GM20431 (cell line): ENCODE measurements at regions not wholly inside any gene's neighbourhood (a gene's known extent, or its start where the extent isn't known, plus 50 kb on each side); places are given as distances from the start of the nearest gene placed in this dataset.

Experiments
- in situ Hi-C: fragments of 300-500 bp; cut with MseI, MboI; formaldehyde crosslinking; loops from one replicate; pipeline ENCODE4 v1.15.0; 2020; ENCODE audit warnings: low sequenced_read_pairs; ENCODE audit not compliant: unreplicated experiment

DNA sequence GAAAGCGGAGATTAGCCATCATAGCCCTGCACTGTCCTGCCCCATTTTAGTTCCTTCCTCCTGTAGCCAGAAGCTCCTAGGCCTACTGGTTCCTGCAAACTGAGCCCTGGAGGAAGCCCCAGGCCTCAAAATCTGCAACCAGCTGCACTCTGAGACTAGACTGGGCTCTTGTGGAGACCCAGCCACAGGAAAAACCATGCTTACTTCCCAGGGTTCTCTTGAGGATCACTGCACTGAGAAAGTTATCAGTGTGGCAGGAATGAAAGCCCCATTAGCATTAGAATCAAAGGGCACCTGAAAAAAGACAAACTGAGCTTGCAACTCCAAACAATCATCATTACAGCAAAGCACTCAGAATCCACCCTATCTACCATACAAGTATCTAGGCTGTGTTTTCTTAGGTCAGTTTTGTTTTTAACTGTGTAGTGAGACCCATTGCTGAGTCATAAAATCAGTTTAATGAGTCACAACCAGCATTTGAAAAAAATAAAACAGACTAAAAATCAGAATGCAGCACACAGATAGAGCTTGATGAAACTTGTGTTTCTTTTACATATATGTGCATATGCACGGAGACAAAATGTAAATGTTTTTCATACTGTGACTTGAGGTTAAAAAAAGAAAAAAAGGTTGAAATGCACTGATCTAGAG, 91.0 kb downstream of the UNC5CL start:
- in situ Hi-C loops: no loop called here

DNA sequence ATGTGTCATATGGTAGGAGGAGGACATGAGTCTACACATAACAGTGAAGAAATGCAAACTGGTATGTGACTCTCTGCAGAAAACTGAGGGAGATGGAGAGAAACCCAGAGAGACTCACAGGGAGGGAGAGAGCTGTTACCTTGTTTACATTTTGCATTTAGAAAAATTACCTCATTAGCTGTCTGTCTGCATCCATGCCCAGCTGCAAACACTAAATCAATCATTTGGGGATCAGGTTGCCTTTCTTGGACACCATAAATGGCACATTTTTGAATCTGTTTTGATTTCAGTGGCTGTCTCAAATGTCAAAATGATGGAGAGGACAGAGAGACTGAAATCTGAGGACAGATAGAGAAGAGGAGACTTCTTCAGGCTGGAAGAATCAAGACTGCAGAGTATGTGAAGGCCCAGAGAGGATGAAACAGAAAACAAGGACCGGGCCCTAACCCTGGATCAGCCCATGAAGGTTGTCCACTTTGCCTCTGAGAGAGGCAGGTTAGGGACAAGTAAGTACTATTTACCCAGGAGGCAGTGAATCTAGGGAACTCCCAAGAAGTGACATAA, 92.2 kb downstream of the UNC5CL start:
- in situ Hi-C loops: no loop called here

DNA sequence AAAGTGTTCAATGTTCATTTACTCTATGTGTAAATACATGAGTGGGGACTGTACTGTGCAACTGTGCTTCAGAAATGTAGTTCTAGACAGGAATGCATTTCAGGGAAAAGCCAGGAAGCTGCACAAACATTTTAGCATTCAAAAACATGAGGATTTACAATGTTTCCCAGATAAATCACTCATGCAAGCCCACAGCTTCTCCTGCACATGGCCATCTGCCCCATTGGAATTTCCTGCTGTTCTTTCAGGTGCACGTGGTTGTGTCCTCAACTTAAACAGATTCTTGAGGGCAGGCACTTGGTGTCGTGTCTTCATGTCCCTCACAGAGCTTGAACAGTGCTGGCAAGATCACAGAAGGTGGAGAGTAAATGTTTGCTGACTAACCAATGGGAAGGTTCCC, 101.5 kb downstream of the UNC5CL start:
- in situ Hi-C loops: no loop called here

DNA sequence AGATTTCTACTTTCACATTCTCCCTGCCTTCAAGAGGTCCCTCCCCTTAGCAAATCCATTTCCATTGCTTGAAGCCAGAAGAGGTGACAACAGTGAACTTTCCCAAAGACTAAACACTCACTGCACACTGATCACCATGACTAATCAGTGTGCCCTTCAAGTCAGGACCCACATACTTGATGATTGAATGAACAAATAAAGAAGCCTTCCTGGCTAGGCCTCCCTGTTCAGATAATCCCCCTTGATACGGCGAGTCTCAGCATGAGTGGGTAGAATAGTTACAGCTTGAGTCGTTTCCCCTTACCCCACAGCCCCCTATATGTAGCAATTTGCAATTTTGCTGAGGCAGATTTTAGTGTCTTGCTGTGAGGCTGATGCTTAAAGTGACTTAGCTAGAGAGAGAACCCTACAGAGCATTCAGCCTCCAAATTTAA, 102.2 kb downstream of the UNC5CL start:
- in situ Hi-C loops: no loop called here

DNA sequence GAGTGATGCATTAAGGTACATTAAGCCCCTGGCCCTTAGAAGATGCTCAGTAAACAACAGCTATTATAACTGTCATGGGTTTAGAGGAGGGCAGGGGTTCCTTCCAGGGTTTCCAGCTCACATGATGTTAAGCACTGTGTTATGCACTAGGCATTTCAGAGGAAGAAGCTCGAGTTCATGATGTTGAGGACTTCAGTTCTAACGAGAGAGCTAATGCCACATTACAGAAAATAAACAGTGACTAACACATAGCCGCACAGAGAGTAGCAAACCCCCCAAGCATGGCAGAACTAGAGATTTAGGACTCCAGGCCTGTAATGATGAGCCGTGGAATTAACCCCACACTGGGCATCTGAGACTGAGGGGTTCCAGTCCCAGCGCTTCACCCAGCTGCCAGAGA, 105.2 kb downstream of the UNC5CL start:
- in situ Hi-C loops: no loop called here

DNA sequence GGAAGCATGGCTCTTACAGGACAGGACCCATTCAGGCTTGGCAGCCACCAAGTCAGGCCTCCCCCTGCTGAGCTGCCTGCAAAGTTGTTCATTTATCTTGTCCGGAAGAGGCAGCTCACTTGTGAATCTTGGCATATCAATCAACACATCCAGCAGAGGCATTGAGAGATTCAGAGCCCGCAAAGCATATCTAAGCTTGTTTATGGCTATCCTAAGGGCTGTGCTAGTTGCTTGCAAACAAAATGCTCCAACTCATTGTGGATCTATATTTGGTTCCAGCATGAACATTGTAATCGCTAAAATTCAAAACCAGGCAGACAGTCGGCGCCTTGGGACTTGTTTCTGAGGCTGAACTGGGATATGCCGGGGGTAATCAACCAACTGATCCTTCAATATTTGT, 106.1 kb downstream of the UNC5CL start:
- in situ Hi-C loops: no loop called here

DNA sequence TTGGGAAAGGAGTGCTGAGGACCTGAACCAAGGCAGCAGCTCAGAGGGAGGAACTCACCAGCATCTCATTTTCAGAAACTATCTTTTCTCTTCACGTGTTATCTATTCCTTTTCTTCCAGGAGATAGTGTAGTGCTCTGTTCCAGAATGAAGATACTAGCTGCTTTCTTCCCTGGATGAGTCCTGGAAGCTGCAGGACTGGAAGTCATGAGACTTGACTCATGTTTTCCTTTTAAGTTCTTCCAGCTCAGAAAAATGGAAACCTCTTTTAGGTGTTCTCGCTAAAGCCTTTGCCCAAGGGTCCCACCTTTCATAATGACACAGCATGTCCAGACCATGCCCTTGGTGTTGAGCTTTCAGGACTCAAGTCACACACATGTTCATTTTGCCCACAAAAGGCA, 106.7 kb downstream of the UNC5CL start:
- in situ Hi-C loops: no loop called here

DNA sequence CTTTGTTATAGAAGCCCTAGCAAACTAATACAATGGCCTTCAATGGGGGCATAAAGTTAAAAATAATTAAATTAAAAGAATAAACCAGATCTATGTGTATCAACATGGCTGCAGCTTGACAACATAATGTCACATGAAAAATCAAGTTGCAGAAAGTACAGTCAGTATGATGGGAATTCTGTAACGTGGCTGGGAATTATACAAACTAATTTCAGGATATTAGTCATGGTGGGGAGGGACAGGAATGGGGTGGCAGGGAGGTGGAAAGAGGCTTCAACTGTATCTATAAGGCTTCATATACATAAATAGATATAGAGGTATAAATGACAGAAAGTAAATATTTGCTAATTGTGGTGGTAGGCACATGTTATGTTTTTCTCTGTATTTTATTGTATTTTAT, 107.1 kb downstream of the UNC5CL start:
- in situ Hi-C loops: no loop called here

DNA sequence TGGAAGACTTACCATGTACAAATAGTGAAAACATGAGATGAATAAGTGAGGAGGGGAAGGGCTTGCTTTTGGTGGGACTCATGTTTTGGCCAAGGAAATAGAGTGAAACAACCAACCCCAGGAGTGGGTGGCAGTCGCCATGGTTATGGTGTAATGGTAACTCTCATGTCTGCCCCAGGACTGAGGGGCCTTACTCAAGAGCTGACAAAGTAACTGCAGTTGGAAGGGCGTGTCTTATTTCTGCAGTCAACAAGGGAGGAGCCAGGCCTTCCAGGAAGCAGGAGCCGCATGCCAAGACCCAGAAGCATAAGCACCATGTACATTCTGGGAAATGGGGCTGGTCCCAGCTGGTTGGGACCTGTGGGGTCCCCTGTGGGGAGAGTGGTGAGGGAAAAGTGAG, 108.5 kb downstream of the UNC5CL start:
- in situ Hi-C loops: no loop called here

DNA sequence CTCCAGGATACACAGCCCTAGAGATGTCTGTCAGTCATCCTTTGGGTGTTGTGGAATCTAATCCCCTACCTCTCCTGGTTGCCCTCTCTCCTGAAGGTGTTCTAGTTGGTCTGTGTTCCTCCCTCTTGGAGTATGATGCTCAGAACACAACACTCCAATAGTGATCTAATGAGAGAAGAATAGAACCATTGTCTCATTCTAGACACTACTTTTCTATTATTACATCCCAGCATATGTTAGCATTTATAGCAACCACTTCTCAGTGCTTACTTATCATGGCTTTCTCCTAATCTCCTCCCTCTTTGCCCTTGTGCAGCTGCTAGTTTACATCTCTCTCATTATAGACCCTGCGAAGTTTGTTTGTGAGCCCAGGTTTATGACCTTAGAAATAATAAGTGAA, 109.0 kb downstream of the UNC5CL start:
- in situ Hi-C loops: no loop called here

DNA sequence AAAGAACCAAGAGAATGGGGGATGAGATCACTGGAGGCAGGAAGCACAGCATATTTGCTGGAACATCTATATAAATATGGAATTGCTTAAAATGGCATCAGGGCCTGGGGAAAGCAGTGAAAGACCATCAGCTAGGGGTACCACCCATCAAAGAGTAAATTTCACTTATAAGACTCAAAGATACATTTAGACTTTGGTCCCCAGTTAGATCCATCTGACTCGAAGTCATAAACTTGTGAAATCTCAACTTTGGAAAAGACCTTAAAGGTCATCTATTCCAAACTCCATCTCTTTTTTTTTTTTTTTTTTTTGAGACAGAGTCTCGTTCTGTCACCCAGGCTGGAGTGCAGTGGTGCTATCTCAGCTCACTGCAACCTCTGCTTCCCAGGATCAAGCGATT, 109.8 kb downstream of the UNC5CL start:
- in situ Hi-C loops: no loop called here

DNA sequence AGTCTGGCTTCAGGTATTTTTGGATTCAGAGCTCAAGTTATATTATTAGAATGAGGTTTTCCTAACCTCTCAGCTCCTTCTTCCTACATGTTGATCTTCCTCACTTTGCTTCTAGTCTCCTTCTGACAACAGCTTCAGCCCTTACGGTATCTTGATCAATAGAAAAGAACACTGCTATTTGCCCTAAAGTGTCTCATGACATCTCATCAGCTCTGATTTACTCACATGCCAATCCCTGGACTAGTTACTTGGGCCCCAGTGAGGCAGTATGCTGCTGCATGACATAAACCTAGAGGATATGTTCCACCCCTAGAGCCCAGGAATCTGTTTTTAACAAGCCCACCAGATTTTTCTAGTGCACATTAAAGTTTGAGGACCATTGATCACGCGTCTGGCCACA, 110.3 kb downstream of the UNC5CL start:
- in situ Hi-C loops: no loop called here

DNA sequence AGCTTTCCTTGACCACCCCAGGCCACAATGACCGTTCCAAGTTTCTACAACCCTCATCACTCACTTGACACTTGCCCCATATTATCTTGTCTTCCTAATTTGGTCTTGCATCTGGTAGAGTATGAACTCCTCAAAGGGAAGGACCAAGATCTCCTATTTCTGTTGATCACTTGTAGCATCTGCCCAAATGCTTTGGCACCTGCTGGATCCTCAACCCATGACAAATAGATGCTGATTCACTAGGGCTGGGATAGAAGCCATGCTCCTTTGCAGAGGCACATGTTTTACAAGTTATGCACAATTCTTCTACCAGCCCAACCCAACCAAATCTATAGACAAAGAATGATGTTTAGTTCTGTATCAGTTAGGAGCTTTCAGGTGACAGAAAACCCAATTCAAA, 110.7 kb downstream of the UNC5CL start:
- in situ Hi-C loops: no loop called here

DNA sequence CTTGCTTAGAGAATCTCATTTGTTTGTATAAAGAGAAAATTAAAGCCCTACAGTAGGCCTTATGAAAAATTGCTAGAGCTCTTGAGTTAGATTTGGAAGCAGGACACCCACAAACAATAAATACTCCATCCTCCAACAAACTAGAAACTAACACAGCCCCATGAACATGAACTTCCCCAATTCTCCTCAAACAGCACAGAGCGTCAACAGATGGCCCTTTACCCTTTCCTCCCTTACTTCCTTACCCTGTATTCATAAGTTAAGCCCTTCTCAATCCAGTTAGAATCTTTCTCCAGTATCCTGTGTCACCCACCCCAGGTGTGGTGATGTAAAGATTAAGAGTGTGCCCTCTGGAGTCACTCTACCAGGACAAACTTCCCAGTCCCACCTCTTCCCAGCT, 113.7 kb downstream of the UNC5CL start:
- in situ Hi-C loops: no loop called here

DNA sequence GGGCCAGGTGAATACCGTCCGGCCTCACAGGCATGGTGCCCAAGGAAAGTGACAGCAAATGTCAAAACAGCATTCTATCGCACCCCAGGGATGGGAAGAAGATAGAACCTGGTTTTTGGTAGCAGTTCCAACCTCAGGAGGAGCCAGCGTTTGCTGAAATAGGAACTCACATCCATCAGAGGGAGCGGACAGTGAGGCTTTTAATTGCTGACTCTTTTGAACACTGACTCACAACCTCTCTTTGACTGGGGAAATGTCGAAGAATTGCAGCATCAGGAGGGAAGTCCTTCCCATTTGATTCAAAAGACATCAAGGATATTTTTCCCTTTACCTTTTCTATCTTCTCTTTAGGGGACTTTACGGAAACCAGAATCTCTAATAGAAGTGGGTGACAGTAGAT, 114.2 kb downstream of the UNC5CL start:
- in situ Hi-C loops: no loop called here

DNA sequence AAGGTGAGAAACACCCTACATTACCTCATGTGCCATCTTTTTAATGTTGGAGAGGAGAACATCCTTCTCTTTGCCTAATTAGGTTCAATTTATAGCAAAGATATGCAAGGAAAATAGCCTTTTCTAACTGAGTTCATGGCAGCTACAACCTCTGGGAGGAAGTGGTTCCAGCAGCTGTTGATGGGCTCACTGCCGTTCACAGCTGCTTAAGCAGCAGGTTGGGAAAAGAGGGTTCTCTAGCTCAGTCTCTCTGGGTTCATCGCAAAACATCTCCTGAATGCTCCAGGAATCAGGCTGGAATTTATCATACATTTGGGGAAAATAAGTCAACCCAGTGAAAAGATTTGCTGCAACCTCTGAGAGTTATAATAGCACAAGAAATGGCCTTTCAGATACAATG, 115.1 kb downstream of the UNC5CL start:
- in situ Hi-C loops: no loop called here

DNA sequence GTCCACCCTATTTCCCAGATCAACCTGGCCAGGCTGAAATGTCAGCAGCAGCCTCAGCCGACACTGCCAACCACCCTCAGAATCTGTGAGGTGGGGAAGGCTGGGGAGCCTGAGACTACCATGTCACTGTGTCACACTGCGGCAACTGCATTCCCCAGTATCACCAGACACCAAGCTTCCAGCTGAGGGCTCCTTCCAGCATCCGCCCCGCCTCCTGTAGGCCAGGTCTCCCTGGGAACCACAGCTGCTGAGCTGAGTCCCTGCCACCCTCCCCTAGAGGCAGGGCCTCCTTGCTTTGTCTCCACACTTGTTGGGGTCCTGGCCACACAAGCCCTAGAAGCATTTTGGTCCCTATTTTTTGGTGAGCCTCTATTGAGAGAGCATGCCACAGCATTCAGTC, 115.7 kb downstream of the UNC5CL start:
- in situ Hi-C loops: no loop called here

DNA sequence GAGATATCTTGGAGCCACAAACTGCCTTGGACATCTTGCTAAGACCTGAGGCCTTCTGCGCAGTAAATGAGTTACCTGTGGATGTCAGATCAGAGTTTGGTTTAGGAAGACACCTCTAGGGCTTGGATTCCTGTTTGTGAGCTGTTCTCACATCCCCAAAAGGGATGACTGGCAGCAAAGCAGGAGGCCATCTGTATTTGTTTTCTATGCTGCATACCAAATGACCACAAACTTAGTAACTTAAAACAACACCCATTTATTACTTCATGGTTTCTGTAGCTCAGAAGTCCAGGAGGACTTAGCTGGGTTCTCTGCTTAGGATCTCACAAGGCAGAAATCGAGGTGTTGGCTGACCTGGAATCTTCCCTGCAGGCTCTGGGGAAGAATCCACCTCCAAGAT, 116.7 kb downstream of the UNC5CL start:
- in situ Hi-C loops: no loop called here

DNA sequence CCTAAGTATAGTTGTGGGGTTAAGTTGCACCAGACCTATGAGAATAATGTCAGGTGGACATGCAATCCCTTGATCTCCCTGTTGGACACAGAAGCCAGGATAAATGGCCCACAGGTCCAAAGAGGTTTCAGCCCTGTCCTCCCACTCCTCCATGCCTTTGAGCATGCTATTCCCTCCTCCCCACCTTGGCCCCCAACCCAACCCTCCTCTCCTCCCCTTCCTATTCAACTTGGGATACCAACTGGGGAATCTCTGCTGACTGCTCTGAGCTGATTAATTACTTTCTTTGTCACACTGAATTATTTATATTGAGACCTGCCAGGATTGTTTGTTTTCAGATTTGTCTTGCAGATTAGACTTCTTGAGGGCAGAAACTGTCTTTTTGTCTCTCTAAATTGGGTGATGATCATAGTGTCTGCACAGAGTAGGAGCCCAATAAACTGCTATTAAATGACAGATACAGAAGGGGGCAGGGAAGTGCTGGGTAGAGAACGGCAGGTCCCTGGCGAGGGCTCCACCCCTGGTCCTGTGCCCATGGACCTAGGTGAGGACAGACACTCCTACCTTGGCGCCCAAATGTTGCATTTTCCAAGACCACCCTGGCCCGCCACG, 120.9 kb downstream of the UNC5CL start:
- in situ Hi-C loops: no loop called here

DNA sequence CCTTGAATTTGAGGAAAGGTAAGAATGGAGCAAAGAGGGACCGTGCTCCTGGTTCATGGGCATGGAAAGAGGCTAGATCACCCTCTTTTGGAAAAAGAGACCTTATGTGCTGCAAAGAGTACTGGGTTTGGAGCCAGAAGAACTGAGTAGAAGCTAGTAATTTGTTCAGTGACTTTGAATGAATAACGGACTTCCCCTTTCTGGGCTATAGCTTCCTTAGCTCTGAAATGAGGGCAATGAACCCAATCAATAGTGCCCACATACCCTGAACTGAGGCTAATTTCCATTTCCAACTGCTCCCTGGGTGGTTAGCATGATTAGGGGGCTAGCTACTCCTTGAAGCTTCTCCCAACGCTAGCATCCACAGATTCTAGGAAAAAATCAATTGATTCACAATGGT, 121.4 kb downstream of the UNC5CL start:
- in situ Hi-C loops: no loop called here

DNA sequence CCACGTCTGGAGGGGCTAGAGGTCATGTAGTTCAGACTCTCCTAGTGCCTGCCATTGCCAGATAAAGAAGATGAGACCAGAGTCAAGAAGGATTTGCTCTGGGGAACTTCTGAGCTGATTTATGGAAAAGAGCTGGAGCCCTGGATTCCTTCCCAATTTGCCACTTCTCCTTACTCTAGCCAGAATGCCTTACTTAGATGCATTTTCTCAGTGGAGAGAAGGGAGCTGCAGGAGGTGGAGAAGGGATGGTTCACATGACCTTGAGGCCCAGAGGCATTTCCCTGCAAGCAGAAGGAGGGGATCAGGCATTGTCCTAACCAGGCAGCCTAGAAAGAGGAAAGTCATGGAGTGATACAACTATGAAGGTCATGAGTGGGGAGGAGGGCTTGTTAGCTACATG, 122.2 kb downstream of the UNC5CL start:
- in situ Hi-C loops: no loop called here

DNA sequence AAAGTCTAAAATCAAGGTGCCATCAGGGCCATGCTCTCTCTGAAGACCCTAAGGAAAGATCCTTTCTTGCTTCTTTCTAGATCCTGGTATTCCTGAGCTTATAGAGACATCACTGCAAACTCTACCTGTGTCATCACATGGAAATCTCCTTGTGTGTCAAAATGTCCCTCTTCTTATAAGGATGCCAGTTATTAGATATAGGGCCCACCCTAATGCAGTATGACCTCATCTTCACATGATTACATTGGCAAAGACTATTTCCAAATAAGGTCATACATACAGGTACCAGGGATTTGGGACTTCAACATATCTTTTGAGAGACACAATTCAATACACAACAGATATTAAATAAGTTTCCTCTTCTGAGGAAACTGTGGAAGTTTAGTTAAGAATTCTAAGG, 123.9 kb downstream of the UNC5CL start:
- in situ Hi-C loops: no loop called here
